Amygdala (tissue), 56 donors: ENCODE measurements at regions not wholly inside any gene's neighbourhood (a gene's known extent, or its start where the extent isn't known, plus 50 kb on each side); places are given as distances from the start of the nearest gene placed in this dataset.
A peak's percentile ranks its signal among the peaks of the same experiment; 100 is the strongest.

Source experiments
- DNase-seq, 56 donors: peaks; one replicate each; lab custom pipeline; 2025; lab: John Stamatoyannopoulos, UW

- DNase-seq, result peak in 17 of 56 donors; percentile 0 to 58 (median 9)
Observed at GRCh38 chr2:58893656-58894351, 652.7 kb upstream of the FANCL start.

DNA sequence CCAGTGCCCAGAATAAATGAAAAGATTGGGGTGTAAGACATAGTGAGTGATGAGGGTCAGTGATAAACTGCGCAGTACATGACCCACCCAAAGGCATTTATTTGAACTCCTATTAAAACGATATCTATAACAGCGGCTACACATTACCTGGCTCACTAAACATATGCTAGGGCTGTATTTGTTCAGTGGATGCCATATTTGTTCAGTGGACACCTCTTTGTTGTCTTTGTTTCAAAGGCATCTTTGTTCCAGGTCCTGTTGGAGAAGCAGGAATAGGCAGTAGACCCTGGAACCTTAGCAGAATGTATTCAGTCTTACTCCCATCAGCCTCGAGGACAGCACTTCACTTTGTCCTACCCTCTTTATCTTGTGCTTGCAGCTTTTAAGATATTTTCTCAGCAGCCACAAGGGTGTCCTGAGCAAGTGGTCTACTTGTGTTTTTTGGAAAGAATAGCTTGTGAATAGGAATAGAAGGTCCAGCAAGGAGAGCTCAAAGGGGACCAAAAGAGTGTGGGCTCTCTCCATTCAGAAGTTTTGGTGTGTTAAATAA is 650.8 kb upstream of the FANCL start:
- no peak for DNase-seq

- DNase-seq, result no peak
Observed at GRCh38 chr2:58890865-58891525, 649.9 kb upstream of the FANCL start.

DNA sequence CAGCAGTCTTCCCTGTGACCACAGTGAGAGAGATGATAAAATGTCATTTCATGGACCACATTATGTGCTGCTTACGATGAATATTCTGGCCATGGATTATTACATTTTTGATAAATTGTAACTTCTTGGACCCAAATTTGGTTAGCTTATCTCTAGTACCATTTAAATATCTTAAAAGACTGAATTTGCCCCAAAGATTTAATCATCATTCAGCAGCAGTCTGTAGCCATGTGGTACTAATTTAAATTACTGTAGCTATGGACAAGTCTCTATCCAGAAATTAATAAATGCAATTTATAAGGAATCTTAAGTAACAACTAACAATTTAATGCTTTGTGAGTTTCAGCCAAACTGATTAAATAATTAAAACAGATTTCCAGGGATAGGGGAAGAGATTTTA is 644.9 kb upstream of the FANCL start:
- no peak for DNase-seq

- no peak for DNase-seq
Observed at GRCh38 chr2:58879834-58880233, 638.7 kb upstream of the FANCL start.

GRCh38 chr2:58878778-58879177 is 637.7 kb upstream of the FANCL start:
- no peak for DNase-seq

- DNase-seq, result no peak
Observed at GRCh38 chr2:58876126-58876525, 635.0 kb upstream of the FANCL start.

- DNase-seq, result peak in 5 of 56 donors; percentile 3 to 28 (median 15)
Observed at GRCh38 chr2:58875436-58875835, 634.3 kb upstream of the FANCL start.

DNA sequence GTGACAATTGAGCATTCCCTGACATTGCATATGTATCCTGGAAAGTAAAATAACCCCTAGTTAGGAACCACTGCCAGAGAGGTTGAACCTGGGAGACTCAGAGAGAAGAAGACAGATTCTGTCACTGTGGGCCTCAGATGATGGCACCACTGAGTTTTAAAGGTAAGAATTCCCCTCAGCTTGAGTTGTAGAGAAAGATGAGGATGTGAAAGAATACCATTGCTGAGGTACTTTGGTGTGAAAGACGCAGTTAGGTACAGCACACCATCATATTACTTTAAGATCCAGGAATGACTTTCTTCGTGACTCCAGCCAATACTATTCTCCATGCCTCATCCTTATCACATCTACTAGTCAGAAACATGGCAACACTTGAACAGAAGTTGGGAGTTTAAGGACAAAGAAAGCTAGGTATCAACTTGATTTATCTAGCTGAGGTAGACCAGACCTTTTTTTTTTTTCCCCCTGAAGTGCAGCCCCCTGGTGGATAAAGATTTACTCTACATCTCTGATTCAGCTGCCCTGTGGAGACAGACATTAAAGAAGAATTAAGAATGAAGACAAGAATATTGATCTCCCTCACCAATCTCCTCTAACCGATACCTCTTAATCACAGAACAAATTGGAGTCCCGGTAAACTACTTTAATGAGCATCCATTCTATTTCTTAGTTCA is 630.5 kb upstream of the FANCL start:
- DNase-seq, result no peak

DNA sequence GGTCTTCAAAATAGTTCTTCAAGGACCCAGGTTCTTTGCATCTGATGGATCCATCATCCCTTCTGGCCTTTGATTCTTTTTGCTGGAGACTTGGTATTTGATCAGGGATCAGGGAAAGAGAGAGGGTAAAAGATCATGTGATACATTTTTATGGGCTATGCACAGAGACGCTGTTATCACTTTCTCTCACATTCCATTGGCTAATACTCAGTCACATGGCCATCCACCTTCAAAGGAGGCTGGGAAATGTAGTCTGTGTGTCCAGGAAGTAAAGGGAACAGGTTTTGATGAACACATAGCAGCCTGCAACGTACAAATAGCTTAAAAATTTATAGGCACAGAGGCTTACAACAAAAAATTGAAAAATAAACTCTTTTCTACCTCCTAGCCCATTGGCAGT is 629.6 kb upstream of the FANCL start:
- no peak for DNase-seq

DNA sequence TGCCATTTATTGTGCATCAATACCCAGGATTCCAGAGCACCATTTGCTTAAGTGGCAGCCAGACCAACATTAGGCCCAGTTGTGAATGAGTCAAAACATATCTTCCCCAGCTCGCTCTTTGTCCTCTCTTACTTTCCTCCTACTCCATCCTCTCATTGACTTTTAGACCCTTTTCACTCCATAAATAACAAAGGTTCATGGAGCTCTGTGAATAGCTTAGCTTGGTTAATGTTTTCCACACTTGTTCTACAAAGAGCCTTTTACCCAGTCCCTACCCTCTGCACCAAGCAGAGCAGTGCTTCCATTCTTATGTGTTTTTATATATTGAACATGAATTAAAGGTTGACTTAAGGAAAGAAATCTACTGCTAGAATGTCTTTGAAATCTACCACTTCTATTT is 625.8 kb upstream of the FANCL start:
- no peak for DNase-seq

- no peak for DNase-seq
Observed at GRCh38 chr2:58866527-58866926, 625.4 kb upstream of the FANCL start.

GRCh38 chr2:58866040-58866439 is 624.9 kb upstream of the FANCL start:
- DNase-seq, result no peak

GRCh38 chr2:58865436-58865835 is 624.3 kb upstream of the FANCL start:
- no peak for DNase-seq

GRCh38 chr2:58862244-58862643 is 621.1 kb upstream of the FANCL start:
- DNase-seq, result no peak

DNA sequence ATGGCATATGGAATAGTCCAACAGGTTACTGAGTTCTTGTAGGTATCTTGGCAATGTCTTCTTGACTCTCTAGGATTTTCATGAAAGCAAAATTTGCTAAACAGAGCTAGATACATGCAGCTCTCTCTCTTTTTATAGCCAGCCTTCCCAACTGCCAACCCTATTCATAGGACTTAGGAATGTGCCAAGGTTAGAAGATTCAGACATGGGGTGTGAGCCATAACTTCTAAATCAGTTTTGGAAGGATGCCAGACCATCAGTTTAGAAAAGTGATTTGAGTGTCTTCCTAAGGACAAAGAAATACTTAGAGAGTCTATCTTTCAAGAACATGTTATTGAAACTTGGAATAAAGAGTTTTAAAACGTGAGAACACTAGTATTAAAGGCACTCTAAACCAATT is 619.5 kb upstream of the FANCL start:
- DNase-seq, result no peak

DNA sequence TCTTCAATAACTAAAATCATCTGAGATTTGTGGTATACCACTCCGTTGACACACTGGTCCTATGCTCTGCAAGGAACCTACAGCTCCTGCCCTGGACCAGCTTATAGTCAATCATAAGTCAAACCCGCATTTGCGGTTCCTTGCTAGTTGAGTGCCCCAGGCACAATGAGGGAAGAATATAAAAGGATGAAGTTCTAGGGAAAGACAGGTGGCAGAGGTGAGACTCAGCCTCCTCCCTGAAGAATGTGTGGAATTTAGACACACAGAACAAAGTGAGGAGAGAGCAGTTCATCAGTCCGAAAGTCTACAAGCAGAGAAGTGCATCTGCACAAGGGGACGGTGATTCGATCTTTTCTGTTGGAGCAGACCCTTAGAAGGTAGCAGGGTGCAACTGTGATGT is 615.0 kb upstream of the FANCL start:
- no peak for DNase-seq

DNA sequence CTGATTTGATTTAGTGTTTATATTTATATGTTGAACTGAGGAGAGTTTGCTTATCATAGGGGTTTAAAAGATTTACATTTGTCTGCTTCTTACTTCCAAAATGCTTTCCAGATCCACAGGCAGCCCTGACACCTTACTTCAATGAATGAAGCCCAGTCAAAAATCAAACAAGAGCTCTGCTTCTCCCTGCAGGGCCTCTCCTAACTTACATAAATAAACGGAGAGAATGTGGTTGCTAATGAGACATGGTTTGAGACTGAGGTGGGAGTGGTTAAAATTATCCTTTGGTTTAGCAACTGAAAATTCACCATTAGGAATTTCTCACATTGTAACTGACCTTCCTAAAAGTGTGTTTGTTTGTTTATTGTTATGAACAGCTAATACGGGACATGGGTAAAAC is 612.3 kb upstream of the FANCL start:
- no peak for DNase-seq

DNA sequence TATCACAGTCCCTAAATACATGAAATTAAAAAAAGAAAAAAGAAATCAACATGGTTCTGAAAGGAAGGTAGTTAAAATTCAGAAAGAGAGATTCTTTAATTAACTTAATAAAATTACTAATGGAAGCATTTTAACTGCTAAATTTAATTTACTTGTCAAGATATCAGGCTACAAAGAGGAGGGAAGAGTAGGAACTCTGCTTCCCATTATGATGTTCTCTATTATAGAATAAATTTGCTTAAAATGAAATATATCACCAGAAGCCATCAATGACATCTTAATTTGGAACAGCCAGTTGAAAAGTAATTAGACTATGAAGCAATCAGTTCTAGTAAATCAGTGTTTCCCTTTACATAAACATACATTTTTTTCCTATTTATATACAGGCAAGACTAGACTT is 611.8 kb upstream of the FANCL start:
- no peak for DNase-seq

DNA sequence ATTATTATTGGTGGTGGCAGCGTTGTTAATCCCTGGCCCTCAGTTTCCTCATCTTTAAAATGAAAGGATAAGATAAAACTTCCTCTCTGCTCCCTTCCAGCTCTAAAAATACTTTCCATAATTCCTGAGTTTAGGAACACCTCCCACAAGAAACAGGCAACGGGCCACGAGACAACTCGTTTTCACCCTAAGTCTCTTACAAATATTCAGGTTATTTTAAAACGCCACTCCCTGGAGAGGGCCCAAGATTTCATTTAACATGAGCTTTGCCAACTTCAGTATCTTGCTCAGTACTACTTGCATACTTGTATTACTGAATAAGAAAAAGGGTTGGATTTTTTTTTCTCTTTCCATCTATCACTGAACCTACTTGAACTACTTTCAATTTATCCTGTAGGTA is 611.1 kb upstream of the FANCL start:
- DNase-seq, result peak in 1 of 56 donors; percentile 1

DNA sequence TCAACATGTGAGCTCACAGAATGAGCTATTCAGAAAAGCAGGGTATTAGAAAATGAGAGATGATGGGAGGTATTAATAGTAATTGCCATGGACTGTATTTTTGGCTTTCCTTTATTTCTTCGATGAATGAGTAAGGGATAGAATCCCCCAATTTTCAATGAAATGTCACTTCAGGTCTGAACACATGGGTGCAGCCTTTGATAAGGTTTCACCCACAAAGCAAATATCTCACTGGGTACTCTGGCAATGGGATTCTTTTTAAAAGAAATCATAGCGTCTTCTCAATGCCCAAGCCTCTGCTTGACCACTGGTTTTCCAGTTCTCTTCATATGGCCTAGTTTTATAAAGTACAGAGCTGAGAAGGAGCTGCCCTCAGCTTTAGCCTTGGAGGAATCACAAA is 610.5 kb upstream of the FANCL start:
- no peak for DNase-seq

GRCh38 chr2:58845011-58845410 is 603.9 kb upstream of the FANCL start:
- no peak for DNase-seq
